ENCODE measurements at regions not wholly inside any gene's neighbourhood (a gene's known extent, or its start where the extent isn't known, plus 50 kb on each side); places are given as distances from the start of the nearest gene placed in this dataset.
"Not testable (repeated sequence)": the region's sequence is repeated elsewhere in the genome, so short reads cannot be mapped to it uniquely, and the experiment has no call there.

GRCh38 chr2:153307223-153307622 lies 171.3 kb downstream of the RPRM start:
- DNase-seq (ENCODE audit: low read depth): no peak

GRCh38 chr2:153299809-153300208 lies 178.8 kb downstream of the RPRM start:
- DNase-seq (ENCODE audit: low read depth): peak; percentile 8

- no peak for DNase-seq (ENCODE audit: low read depth)
Observed at GRCh38 chr2:153299217-153299616, 179.3 kb downstream of the RPRM start.

- DNase-seq (ENCODE audit: low read depth): no peak
Observed at GRCh38 chr2:153294199-153294786, 184.3 kb downstream of the RPRM start.

GRCh38 chr2:153291718-153292117 lies 186.8 kb downstream of the RPRM start:
- no peak for DNase-seq (ENCODE audit: low read depth)

GRCh38 chr2:153287109-153287801 lies 191.3 kb downstream of the RPRM start:
- DNase-seq (ENCODE audit: low read depth): no peak

GRCh38 chr2:153268941-153269461 lies 209.6 kb downstream of the RPRM start:
- DNase-seq (ENCODE audit: low read depth): no peak

GRCh38 chr2:153256876-153257275 lies 221.7 kb downstream of the RPRM start:
- DNase-seq (ENCODE audit: low read depth): not testable (repeated sequence)

- DNase-seq (ENCODE audit: low read depth): not testable (repeated sequence)
Observed at GRCh38 chr2:153246636-153247035, 231.9 kb downstream of the RPRM start.

- no peak for DNase-seq (ENCODE audit: low read depth)
Observed at GRCh38 chr2:153235516-153235915, 243.0 kb downstream of the RPRM start.

- no peak for DNase-seq (ENCODE audit: low read depth)
Observed at GRCh38 chr2:153232464-153232863, 246.1 kb downstream of the RPRM start.

GRCh38 chr2:153230977-153231376 lies 247.6 kb downstream of the RPRM start:
- DNase-seq (ENCODE audit: low read depth): no peak

- no peak for DNase-seq (ENCODE audit: low read depth)
Observed at GRCh38 chr2:153228904-153229303, 249.7 kb downstream of the RPRM start.

GRCh38 chr2:153227981-153228380 lies 250.6 kb downstream of the RPRM start:
- DNase-seq (ENCODE audit: low read depth): no peak

- no peak for DNase-seq (ENCODE audit: low read depth)
Observed at GRCh38 chr2:153222231-153223165, 256.1 kb downstream of the RPRM start.

- DNase-seq (ENCODE audit: low read depth): no peak
Observed at GRCh38 chr2:153221506-153221905, 257.1 kb downstream of the RPRM start.

- no peak for DNase-seq (ENCODE audit: low read depth)
Observed at GRCh38 chr2:153221087-153221486, 257.5 kb downstream of the RPRM start.

- DNase-seq (ENCODE audit: low read depth): no peak
Observed at GRCh38 chr2:153218851-153219250, 259.7 kb downstream of the RPRM start.

- DNase-seq (ENCODE audit: low read depth): no peak
Observed at GRCh38 chr2:153214337-153214736, 264.2 kb downstream of the RPRM start.

- DNase-seq (ENCODE audit: low read depth): no peak
Observed at GRCh38 chr2:153213022-153213421, 265.5 kb downstream of the RPRM start.

- DNase-seq (ENCODE audit: low read depth): no peak
Observed at GRCh38 chr2:153197402-153198386, 280.9 kb downstream of the RPRM start.
